ENCODE measurements at regions not wholly inside any gene's neighbourhood (a gene's known extent, or its start where the extent isn't known, plus 50 kb on each side); places are given as distances from the start of the nearest gene placed in this dataset.

DNA sequence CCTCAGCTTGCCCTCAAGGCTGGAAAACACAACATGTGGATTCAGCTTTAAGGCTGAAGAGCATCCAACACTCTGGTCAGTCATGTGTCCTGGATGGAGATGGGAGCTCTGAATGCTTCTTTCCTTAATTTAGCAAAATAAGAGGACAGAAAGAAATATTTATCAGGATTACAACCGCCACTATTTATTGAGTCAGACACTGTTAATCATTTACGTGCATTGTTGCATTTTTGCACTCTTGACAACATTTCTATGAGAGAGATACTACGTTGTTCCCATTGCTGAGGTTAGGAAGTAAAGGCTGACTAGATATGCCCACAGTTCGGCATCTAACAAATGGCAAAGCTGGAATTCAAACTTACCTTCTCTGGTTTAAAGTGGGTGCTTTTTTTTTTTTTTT, 101.8 kb upstream of the KMT2C start:
- Mint-ChIP-seq H3K9me3 (ENCODE audit: unreplicated experiment) (no peaks in the 10 kb centered on the region), H3K36me3 (ENCODE audit: insufficient read depth, unreplicated experiment) (no peaks in the 10 kb centered on the region), H3K27me3 (ENCODE audit: insufficient read depth, unreplicated experiment) (no peaks in the 10 kb centered on the region), H3K4me3 (ENCODE audit: unreplicated experiment) (no peak overlapping the region), H3K4me1 (ENCODE audit: insufficient read depth, unreplicated experiment) (no peaks in the 10 kb centered on the region), H3K27ac (ENCODE audit: low read depth, unreplicated experiment) (no peak overlapping the region)
- ChIA-PET POLR2A (no interaction called here), CTCF (no interaction called here)
- TF ChIP-seq, protein P1, sequence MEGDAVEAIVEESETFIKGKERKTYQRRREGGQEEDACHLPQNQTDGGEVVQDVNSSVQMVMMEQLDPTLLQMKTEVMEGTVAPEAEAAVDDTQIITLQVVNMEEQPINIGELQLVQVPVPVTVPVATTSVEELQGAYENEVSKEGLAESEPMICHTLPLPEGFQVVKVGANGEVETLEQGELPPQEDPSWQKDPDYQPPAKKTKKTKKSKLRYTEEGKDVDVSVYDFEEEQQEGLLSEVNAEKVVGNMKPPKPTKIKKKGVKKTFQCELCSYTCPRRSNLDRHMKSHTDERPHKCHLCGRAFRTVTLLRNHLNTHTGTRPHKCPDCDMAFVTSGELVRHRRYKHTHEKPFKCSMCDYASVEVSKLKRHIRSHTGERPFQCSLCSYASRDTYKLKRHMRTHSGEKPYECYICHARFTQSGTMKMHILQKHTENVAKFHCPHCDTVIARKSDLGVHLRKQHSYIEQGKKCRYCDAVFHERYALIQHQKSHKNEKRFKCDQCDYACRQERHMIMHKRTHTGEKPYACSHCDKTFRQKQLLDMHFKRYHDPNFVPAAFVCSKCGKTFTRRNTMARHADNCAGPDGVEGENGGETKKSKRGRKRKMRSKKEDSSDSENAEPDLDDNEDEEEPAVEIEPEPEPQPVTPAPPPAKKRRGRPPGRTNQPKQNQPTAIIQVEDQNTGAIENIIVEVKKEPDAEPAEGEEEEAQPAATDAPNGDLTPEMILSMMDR (IDR thresholded peaks at IDR 0.05; ENCODE audit: unreplicated experiment), result no peak
- DNase-seq (ENCODE audit: unreplicated experiment), result no peak
- intact Hi-C loops (cut with micrococcal nuclease), result no loop called here
- no TSS peak for BruUV-seq (replicated peaks)

DNA sequence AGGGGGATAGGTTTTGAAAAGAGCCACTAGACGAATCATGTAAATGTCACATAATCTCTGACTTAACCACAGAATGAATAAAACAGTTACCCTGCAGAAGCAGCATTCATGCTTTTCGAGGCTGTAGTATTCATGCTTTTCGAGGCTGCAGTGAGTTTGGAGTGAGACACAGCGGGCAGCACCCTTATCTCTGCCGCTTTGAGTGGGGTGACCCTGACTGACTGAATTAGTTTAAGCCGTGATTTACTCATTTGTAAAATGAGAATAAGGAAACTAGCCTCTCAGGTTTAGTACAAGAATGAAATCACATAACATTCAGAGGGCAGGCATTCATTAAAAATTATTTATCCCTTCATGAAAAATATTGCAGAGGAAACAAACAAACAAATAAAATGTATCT, 92.8 kb upstream of the KMT2C start:
- intact Hi-C loops (cut with micrococcal nuclease), result no loop called here
- CTCF ChIA-PET, result no interaction called here
- BruUV-seq (replicated peaks), result no TSS peak
- Mint-ChIP-seq H3K4me3 (ENCODE audit: unreplicated experiment) (no peak overlapping the region), H3K4me1 (ENCODE audit: insufficient read depth, unreplicated experiment) (no peaks in the 10 kb centered on the region), H3K36me3 (ENCODE audit: insufficient read depth, unreplicated experiment) (no peaks in the 10 kb centered on the region), H3K27me3 (ENCODE audit: insufficient read depth, unreplicated experiment) (no peaks in the 10 kb centered on the region), H3K9me3 (ENCODE audit: unreplicated experiment) (no peaks in the 10 kb centered on the region), H3K27ac (ENCODE audit: low read depth, unreplicated experiment) (no peak overlapping the region)
- TF ChIP-seq, protein P1 (IDR thresholded peaks at IDR 0.05; ENCODE audit: unreplicated experiment), result no peak
- DNase-seq (ENCODE audit: unreplicated experiment), result no peak
- POLR2A ChIA-PET, result no interaction called here

DNA sequence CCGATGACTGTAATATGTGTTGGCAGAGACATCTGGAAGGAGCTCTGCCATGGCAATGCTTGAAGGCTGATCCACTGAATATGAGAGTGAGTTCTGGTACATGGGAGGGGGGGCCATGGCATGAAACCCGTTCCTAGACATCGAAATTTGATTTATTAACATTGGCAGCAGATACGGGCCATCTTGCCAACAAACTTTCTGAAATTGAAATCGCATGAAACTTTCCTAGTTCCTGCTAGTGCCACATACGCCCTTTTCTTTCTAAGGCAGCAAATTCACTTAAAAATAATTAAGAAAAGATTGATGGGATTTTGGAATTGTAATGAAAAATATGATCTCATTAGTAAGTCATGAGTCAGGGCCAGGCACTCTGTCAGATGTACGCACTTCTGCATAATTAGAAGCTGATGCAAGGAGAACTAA, 91.8 kb upstream of the KMT2C start:
- POLR2A ChIA-PET, result no interaction called here
- TF ChIP-seq, protein P1 (IDR thresholded peaks at IDR 0.05; ENCODE audit: unreplicated experiment), result no peak
- intact Hi-C loops (cut with micrococcal nuclease), result no loop called here
- Mint-ChIP-seq H3K36me3 (ENCODE audit: insufficient read depth, unreplicated experiment) (no peaks in the 10 kb centered on the region), H3K4me1 (ENCODE audit: insufficient read depth, unreplicated experiment) (no peaks in the 10 kb centered on the region), H3K9me3 (ENCODE audit: unreplicated experiment) (no peaks in the 10 kb centered on the region), H3K27me3 (ENCODE audit: insufficient read depth, unreplicated experiment) (no peaks in the 10 kb centered on the region), H3K4me3 (ENCODE audit: unreplicated experiment) (no peak overlapping the region), H3K27ac (ENCODE audit: low read depth, unreplicated experiment) (no peak overlapping the region)
- CTCF ChIA-PET, result interaction anchor here (0.7 kb wide), 1 partner anchor 14 kb away, joined by 3 read pairs; no protein-coding TSS in a partner anchor
- DNase-seq (ENCODE audit: unreplicated experiment), result no peak
- BruUV-seq (replicated peaks), result no TSS peak

DNA sequence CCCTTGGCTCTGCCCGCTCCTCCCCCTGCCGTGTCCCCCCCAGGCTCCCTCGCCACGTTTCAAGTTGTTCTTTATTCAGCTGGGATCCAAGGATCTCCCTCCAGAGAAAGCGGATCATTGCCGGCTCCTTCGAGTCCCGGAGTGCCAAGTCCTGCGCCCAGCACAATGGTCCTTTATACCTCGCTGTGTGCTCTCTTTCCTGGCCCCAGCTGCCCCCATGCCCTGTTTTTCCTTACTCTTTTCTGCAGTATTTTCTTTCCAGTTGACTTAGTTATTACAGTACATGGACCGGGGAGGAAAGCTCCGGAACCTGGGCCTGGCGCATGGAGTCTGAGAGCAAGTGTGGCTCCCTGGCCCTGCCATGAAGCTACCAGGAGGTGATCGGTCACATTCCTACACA, 88.1 kb upstream of the KMT2C start:
- Mint-ChIP-seq H3K4me1 (ENCODE audit: insufficient read depth, unreplicated experiment) (no peaks in the 10 kb centered on the region), H3K27me3 (ENCODE audit: insufficient read depth, unreplicated experiment) (no peaks in the 10 kb centered on the region), H3K27ac (ENCODE audit: low read depth, unreplicated experiment) (no peak overlapping the region), H3K36me3 (ENCODE audit: insufficient read depth, unreplicated experiment) (no peaks in the 10 kb centered on the region), H3K9me3 (ENCODE audit: unreplicated experiment) (no peaks in the 10 kb centered on the region), H3K4me3 (ENCODE audit: unreplicated experiment) (no peak overlapping the region)
- ChIA-PET POLR2A (no interaction called here), CTCF (no interaction called here)
- no peak for DNase-seq (ENCODE audit: unreplicated experiment)
- intact Hi-C loops (cut with micrococcal nuclease), result no loop called here
- no TSS peak for BruUV-seq (replicated peaks)
- TF ChIP-seq, protein P1 (IDR thresholded peaks at IDR 0.05; ENCODE audit: unreplicated experiment), result no peak
